K562 (cell line): ENCODE measurements at regions not wholly inside any gene's neighbourhood (a gene's known extent, or its start where the extent isn't known, plus 50 kb on each side); places are given as distances from the start of the nearest gene placed in this dataset.

Experiments
- ATAC-seq: fragments of 200-7000 bp; cut with Tn5 transposase; 3 replicates; pipeline ENCODE4 v1.9.1; 2020; ENCODE audit warnings: moderate library complexity
- BruUV-seq: library from RNA; stranded (reverse); fragments of 400-500 nt; replicated peaks from 2 replicates; lab custom pipeline; 2021; lab: Mats Ljungman, UMichigan
- CTCF ChIA-PET: fragments of 300-600 bp; formaldehyde crosslinking; extraction: SDS; loops from one replicate; lab custom pipeline; 2021; ENCODE audit warnings: low intra/inter-chr PET ratio; lab: Yijun Ruan, JAX
- POLR2A ChIA-PET: fragments of 300-600, 350-650 bp; sonication (Branson Sonifier 250); formaldehyde crosslinking; extraction: SDS; loops from one replicate; lab custom pipeline; 2021; ENCODE audit warnings: antibody characterized with exemption, inconsistent platforms; lab: Yijun Ruan, JAX
- DNase-seq, 4 experiments: peaks; one replicate each; pipeline versions ENCODE4 v3.0.0 to v3.0.0-alpha.2; 2011 to 2018; ENCODE audit warnings: low spot score in 3 of 4, mixed read lengths in 3 of 4; ENCODE audit errors: extremely low read depth in 1 of 4
- FAIRE-seq: peaks from 2 replicates; lab custom pipeline; 2011; peaks lifted over from hg19 to GRCh38; lab: Jason Lieb, UNC
- H2AFZ ChIP-seq: 2 replicates; pipeline ENCODE4 v1.6.0; 2011; ENCODE audit warnings: low read depth, low read length, control low read depth, inconsistent platforms
- H3K27ac ChIP-seq: fragments of 200-600 bp; 3 replicates; pipeline ENCODE4 v1.8.0; 2011; ENCODE audit warnings: low read depth, mild to moderate bottlenecking, control low read depth, inconsistent platforms, low read length, moderate library complexity, mixed read lengths; ENCODE audit errors: extremely low read depth
- H3K27me3 ChIP-seq, 2 experiments: fragments of 300-600 bp in 1 of 2; 2 replicates in 1 of 2; 3 replicates in 1 of 2; pipeline versions ENCODE4 v1.6.0 to v1.8.0; 2011; ENCODE audit warnings: inconsistent platforms in 2 of 2, low read length in 2 of 2, mild to moderate bottlenecking in 1 of 2, mixed read lengths in 1 of 2, moderate library complexity in 1 of 2; ENCODE audit not compliant: control insufficient read depth in 2 of 2, insufficient read depth in 2 of 2
- H3K36me3 ChIP-seq: fragments of 300-600 bp; 3 replicates; pipeline ENCODE4 v1.8.0; 2011; ENCODE audit warnings: mild to moderate bottlenecking, low read length, inconsistent platforms; ENCODE audit not compliant: control insufficient read depth, insufficient read depth
- H3K4me1 ChIP-seq, 2 experiments: fragments of 200-600 bp in 1 of 2; replicated peaks in 1 of 2; 2 replicates in 1 of 2; 3 replicates in 1 of 2; pipeline versions ENCODE4 v1.5.1 to v1.8.0; 2011; ENCODE audit warnings: inconsistent platforms in 2 of 2, low read length in 2 of 2, mild to moderate bottlenecking in 1 of 2, mixed read lengths in 1 of 2, moderate library complexity in 1 of 2; ENCODE audit not compliant: control insufficient read depth in 2 of 2, insufficient read depth in 2 of 2
- H3K4me2 ChIP-seq: 2 replicates; pipeline ENCODE4 v1.6.1; 2011; ENCODE audit warnings: low read length, control low read depth, inconsistent platforms, mixed read lengths; ENCODE audit not compliant: insufficient read depth
- H3K4me3 ChIP-seq: fragments of 200-600 bp; sonication (generic), shearing (Covaris generic); 2 replicates; pipeline ENCODE4 v1.5.1; 2016; ENCODE audit warnings: control low read depth, inconsistent platforms
- H3K79me2 ChIP-seq: fragments of 200-600 bp; 3 replicates; pipeline ENCODE4 v1.8.0; 2011; ENCODE audit warnings: low read length, inconsistent platforms; ENCODE audit not compliant: control insufficient read depth, insufficient read depth
- H3K9ac ChIP-seq, 2 experiments: 2 replicates each; pipeline versions ENCODE4 v1.6.0 to v1.6.1; 2011; ENCODE audit warnings: low read depth in 2 of 2, low read length in 2 of 2, control low read depth in 1 of 2, inconsistent platforms in 1 of 2, mild to moderate bottlenecking in 1 of 2, mixed read lengths in 1 of 2; ENCODE audit not compliant: insufficient read depth in 1 of 2
- H3K9me1 ChIP-seq: one replicate; pipeline ENCODE4 v1.6.0; 2011; ENCODE audit warnings: inconsistent platforms, mild to moderate bottlenecking, low read length, moderate library complexity; ENCODE audit not compliant: control insufficient read depth, insufficient read depth
- H3K9me3 ChIP-seq: replicated peaks from 2 replicates; pipeline ENCODE4 v1.5.1; 2011; ENCODE audit warnings: low read depth, low read length, inconsistent platforms; ENCODE audit not compliant: control insufficient read depth, insufficient read depth
- H4K20me1 ChIP-seq: replicated peaks from 2 replicates; pipeline ENCODE4 v1.6.1; 2011; ENCODE audit warnings: low read length, inconsistent platforms, mixed read lengths; ENCODE audit not compliant: control insufficient read depth, insufficient read depth
- CBX2 ChIP-seq: fragments of 200-600 bp; sonication (generic); IDR thresholded peaks from one replicate; pipeline ENCODE4 v1.6.1; 2012; ENCODE audit warnings: mild to moderate bottlenecking, low read length, inconsistent platforms; ENCODE audit not compliant: insufficient read depth, poor library complexity, severe bottlenecking
- CC2D1A ChIP-seq: fragments of 450-650 bp; IDR thresholded peaks from 2 replicates; pipeline ENCODE4 v1.6.1; 2017; ENCODE audit warnings: mild to moderate bottlenecking
- E2F3 ChIP-seq: fragments of 250-450 bp; sonication (Bioruptor Pico); IDR thresholded peaks from 2 replicates; pipeline ENCODE4 v1.4.0; 2020; ENCODE audit warnings: mild to moderate bottlenecking
- FOSL1 ChIP-seq: fragments of 200-800 bp; sonication (Bioruptor generic); conservative IDR thresholded peaks from 2 replicates; pipeline ENCODE4 v1.6.1; 2016; ENCODE audit warnings: missing genetic modification characterization, missing compliant biosample characterization
- JUNB ChIP-seq: fragments of 450-650 bp; formaldehyde crosslinking; conservative IDR thresholded peaks from 2 replicates; pipeline ENCODE4 v1.4.0; 2020; ENCODE audit warnings: mild to moderate bottlenecking
- KLF16 ChIP-seq: IDR thresholded peaks from 2 replicates; pipeline ENCODE4 v1.6.1; 2016; ENCODE audit warnings: antibody characterized with exemption
- NR2F6 ChIP-seq: fragments of 450-650 bp; formaldehyde crosslinking; IDR thresholded peaks from 2 replicates; pipeline ENCODE4 v1.4.0; 2020; ENCODE audit warnings: mild to moderate bottlenecking
- NUFIP1 ChIP-seq: fragments of 450-650 bp; IDR thresholded peaks from 2 replicates; pipeline ENCODE4 v1.6.1; 2018; ENCODE audit not compliant: partially characterized antibody
- RBM39 ChIP-seq: fragments of 200-400 bp; formaldehyde crosslinking; optimal IDR thresholded peaks from 2 replicates; pipeline ENCODE3; 2018; ENCODE audit warnings: low read depth, low read length
- RNF2 ChIP-seq: sonication (generic); IDR thresholded peaks from 2 replicates; pipeline ENCODE4 v1.6.1; 2016
- SAP30 ChIP-seq: fragments of 200-600 bp; sonication (generic); IDR thresholded peaks from 2 replicates; pipeline ENCODE4 v1.6.1; 2012; ENCODE audit warnings: borderline replicate concordance, low read depth, mild to moderate bottlenecking, moderate library complexity, low read length, control low read depth, inconsistent platforms; ENCODE audit not compliant: insufficient read depth, poor library complexity, severe bottlenecking
- ZNF124 ChIP-seq: sonication (generic); formaldehyde crosslinking; IDR thresholded peaks from 2 replicates; pipeline ENCODE4 v1.8.1; 2022; ENCODE audit warnings: missing genetic modification reagents
- ZNF174 ChIP-seq: fragments of 250-450 bp; sonication (Bioruptor Pico); IDR thresholded peaks from 2 replicates; pipeline ENCODE4 v1.4.0; 2020; ENCODE audit warnings: mild to moderate bottlenecking
- ZNF408 ChIP-seq: fragments of 250-450 bp; sonication (Bioruptor Pico); IDR thresholded peaks from 2 replicates; pipeline ENCODE4 v1.4.0; 2020; ENCODE audit warnings: low read depth, mild to moderate bottlenecking, moderate library complexity
- ZNF778 ChIP-seq: fragments of 450-650 bp; formaldehyde crosslinking; IDR thresholded peaks from 2 replicates; pipeline ENCODE4 v1.4.0; 2020; ENCODE audit warnings: mild to moderate bottlenecking, moderate library complexity
- in situ Hi-C: fragments of 300-500 bp; cut with MboI; formaldehyde crosslinking; loops from 4 replicates; pipeline ENCODE4 v1.15.0; 2018; ENCODE audit warnings: inconsistent platforms, mixed read lengths
- intact Hi-C: fragments of 100-400 bp; cut with micrococcal nuclease; formaldehyde crosslinking; loops from 2 replicates; pipeline ENCODE4 v1.14.2; 2022
- TF ChIP-seq, protein P1 (sequence below): fragments of 450-650 bp; IDR thresholded peaks from 2 replicates; pipeline ENCODE4 v1.6.1; 2016; ENCODE audit warnings: low read depth, mild to moderate bottlenecking, moderate library complexity
- TF ChIP-seq, protein P2 (sequence below): fragments of 250-450 bp; sonication (Bioruptor Pico); IDR thresholded peaks from 2 replicates; pipeline ENCODE4 v1.9.0; 2021; ENCODE audit warnings: mild to moderate bottlenecking, inconsistent platforms
- TF ChIP-seq, protein P3 (sequence below), 2 experiments: fragments of 450-650 bp in 1 of 2; sonication (generic) in 1 of 2; formaldehyde crosslinking; conservative IDR thresholded peaks; 2 replicates each; pipeline versions ENCODE4 v1.4.0 to v1.8.1; 2020 to 2022; ENCODE audit warnings: mild to moderate bottlenecking in 1 of 2, missing genetic modification reagents in 1 of 2

DNA sequence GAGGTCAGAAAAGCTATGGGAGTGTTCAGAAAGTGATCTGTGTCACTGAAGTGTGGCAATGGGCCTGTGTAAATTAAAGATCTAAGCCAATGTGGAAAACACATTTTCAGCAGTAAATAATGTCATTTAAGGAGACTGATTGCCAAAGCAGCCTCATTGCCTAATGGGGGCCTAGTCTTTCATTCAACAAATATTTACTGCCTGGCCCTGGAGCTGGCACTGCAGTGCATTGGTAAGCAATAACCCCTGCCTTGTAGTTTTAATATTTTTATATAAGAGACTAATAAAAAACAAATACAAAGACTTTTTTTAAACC lies 326.6 kb downstream of the BTG1 start:
- Histone ChIP-seq H3K36me3 (peaks cover 34% of the 10 kb centered on the region), H3K9ac (no peak overlapping the region), H3K79me2 (no peaks in the 10 kb centered on the region), H3K4me3 (no peak overlapping the region), H3K27ac (no peak overlapping the region), H4K20me1 (no peaks in the 10 kb centered on the region), H3K9me3 (no peaks in the 10 kb centered on the region), H2AFZ (no peak overlapping the region), H3K4me1 (no peaks in the 10 kb centered on the region), H3K4me2 (no peak overlapping the region), H3K9me1 (no peaks in the 10 kb centered on the region), H3K27me3 (no peaks in the 10 kb centered on the region)
- intact Hi-C loops (loop anchor here (10.0 kb wide), 1 partner anchor 434 kb away; no protein-coding TSS in a partner anchor), in situ Hi-C loops (loop anchor here (25.0 kb wide), 1 partner anchor 743 kb away; no protein-coding TSS in a partner anchor)
- POLR2A ChIA-PET: interaction anchor here (0.5 kb wide), 1 partner anchor 684 kb away, joined by 4 read pairs; no protein-coding TSS in a partner anchor
- DNase-seq (no peak), FAIRE-seq (no peak), ATAC-seq (no peak)
- no TSS peak for BruUV-seq
- no peak for TF ChIP-seq CC2D1A
- TF ChIP-seq ZNF778: no peak
- no peak for TF ChIP-seq ZNF124 (CRISPR knock-in tag)
- no peak for TF ChIP-seq SAP30
- TF ChIP-seq, protein P1, sequence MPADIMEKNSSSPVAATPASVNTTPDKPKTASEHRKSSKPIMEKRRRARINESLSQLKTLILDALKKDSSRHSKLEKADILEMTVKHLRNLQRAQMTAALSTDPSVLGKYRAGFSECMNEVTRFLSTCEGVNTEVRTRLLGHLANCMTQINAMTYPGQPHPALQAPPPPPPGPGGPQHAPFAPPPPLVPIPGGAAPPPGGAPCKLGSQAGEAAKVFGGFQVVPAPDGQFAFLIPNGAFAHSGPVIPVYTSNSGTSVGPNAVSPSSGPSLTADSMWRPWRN: no peak
- no peak for TF ChIP-seq NUFIP1
- no peak for TF ChIP-seq JUNB (CRISPR knock-in tag)
- no peak for TF ChIP-seq RBM39
- TF ChIP-seq ZNF408 (CRISPR knock-in tag): no peak
- TF ChIP-seq E2F3: no peak
- TF ChIP-seq, protein P2, sequence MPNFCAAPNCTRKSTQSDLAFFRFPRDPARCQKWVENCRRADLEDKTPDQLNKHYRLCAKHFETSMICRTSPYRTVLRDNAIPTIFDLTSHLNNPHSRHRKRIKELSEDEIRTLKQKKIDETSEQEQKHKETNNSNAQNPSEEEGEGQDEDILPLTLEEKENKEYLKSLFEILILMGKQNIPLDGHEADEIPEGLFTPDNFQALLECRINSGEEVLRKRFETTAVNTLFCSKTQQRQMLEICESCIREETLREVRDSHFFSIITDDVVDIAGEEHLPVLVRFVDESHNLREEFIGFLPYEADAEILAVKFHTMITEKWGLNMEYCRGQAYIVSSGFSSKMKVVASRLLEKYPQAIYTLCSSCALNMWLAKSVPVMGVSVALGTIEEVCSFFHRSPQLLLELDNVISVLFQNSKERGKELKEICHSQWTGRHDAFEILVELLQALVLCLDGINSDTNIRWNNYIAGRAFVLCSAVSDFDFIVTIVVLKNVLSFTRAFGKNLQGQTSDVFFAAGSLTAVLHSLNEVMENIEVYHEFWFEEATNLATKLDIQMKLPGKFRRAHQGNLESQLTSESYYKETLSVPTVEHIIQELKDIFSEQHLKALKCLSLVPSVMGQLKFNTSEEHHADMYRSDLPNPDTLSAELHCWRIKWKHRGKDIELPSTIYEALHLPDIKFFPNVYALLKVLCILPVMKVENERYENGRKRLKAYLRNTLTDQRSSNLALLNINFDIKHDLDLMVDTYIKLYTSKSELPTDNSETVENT (CRISPR knock-in tag): no peak
- TF ChIP-seq CBX2: no peak
- no peak for TF ChIP-seq ZNF174
- no peak for TF ChIP-seq RNF2
- TF ChIP-seq FOSL1 (tag): no peak
- TF ChIP-seq NR2F6: no peak
- TF ChIP-seq, protein P3, sequence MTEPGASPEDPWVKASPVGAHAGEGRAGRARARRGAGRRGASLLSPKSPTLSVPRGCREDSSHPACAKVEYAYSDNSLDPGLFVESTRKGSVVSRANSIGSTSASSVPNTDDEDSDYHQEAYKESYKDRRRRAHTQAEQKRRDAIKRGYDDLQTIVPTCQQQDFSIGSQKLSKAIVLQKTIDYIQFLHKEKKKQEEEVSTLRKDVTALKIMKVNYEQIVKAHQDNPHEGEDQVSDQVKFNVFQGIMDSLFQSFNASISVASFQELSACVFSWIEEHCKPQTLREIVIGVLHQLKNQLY (CRISPR knock-in tag; conservative IDR thresholded peaks at IDR 0.05): no peak
- TF ChIP-seq KLF16: no peak
- CTCF ChIA-PET: no interaction called here
